ENCODE measurements at regions not wholly inside any gene's neighbourhood (a gene's known extent, or its start where the extent isn't known, plus 50 kb on each side); places are given as distances from the start of the nearest gene placed in this dataset.

DNA sequence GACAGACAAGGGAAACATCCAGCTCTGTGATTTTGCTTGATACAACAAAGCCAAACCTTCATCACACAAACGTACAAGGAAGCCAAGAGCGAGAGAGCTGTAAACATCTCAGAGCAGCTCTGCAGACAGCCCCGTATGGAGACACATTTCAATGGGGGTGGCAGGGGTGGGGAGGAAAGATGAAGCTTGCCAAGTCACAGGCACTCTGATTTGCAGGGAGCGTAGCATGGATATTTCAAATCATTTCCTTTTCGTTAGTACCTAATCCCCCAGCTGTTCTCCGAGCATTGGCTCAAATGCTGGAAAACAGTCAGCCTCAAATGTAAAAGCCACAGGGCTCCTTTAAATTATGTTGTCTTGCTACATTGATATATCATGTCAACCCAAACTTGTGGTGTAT is 458.9 kb upstream of the CADM1 start:
- H3K4me1 ChIP-seq = peaks cover 0 to 27% (median 0%) of the 10 kb centered on the region in 3 donors
- TF ChIP-seq POLR2A (IDR thresholded peaks at IDR 0.05) = no peak
- peaks cover 0 to 33% (median 0%) of the 10 kb centered on the region in 4 donors for H3K27me3 ChIP-seq
- WGBS, 2 donors = 40 to 61% methylated on average over 6 of the region's 6 CpGs
- no peaks in the 10 kb centered on the region for H3K36me3 ChIP-seq
- peak overlapping the region in 1 of 4 donors; percentile 10 for H3K4me3 ChIP-seq
- DNase-seq = no peak
- intact Hi-C loops (cut with DNase I) = no loop called here
- H3K27ac ChIP-seq = peak overlapping the region in 1 of 4 donors; percentile 1
- no peaks in the 10 kb centered on the region for H3K9me3 ChIP-seq

DNA sequence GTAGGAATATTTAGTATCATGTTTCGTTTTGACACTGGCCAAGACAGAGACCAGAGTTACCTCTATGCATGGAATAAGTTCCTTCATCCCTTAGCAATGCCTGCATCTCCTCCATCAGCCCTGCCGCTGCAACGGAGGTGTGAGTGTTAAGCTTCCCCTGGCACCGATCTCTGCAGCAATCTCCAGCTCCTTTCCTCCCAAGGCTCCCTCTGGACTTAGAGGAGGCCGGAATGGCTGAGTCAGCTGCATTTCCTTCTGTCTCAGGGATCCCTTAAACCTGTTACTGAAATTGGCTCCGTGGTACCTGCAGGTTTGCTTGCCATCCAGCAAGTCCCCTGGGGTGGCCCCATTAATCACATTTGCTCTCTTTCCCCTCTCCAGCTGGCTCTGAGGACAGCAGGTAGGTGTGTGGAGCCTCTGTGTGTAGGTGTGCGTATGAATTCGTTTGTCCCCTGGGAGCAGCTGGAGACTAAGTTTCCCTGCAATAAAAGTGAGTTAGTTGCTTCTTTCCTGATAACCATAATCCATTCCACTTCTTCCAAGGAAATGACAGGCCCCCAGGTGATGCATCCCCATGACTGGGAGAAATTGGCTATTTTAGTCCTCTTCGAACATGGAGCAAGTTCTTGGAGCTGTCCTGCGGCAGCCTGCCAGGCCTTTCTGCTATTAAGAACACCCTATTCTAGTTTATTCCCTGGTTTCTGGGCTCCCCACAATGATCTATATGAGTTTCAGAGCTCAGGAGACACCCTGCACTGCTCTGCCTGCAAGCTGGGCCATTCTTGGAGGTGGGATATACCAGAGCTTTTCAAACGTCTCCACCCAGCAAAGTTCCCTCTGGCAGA is 457.2 kb upstream of the CADM1 start:
- 43 to 45% methylated on average over 10 to 11 of the region's 11 CpGs for WGBS, 2 donors
- TF ChIP-seq, protein P1, sequence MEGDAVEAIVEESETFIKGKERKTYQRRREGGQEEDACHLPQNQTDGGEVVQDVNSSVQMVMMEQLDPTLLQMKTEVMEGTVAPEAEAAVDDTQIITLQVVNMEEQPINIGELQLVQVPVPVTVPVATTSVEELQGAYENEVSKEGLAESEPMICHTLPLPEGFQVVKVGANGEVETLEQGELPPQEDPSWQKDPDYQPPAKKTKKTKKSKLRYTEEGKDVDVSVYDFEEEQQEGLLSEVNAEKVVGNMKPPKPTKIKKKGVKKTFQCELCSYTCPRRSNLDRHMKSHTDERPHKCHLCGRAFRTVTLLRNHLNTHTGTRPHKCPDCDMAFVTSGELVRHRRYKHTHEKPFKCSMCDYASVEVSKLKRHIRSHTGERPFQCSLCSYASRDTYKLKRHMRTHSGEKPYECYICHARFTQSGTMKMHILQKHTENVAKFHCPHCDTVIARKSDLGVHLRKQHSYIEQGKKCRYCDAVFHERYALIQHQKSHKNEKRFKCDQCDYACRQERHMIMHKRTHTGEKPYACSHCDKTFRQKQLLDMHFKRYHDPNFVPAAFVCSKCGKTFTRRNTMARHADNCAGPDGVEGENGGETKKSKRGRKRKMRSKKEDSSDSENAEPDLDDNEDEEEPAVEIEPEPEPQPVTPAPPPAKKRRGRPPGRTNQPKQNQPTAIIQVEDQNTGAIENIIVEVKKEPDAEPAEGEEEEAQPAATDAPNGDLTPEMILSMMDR (IDR thresholded peaks at IDR 0.05) = no peak
- no peaks in the 10 kb centered on the region for H3K36me3 ChIP-seq
- no peak overlapping the region for H3K4me3 ChIP-seq
- no peak overlapping the region for H3K27ac ChIP-seq
- H3K4me1 ChIP-seq = peaks cover 0 to 27% (median 0%) of the 10 kb centered on the region in 3 donors
- H3K27me3 ChIP-seq = peaks cover 0 to 28% (median 0%) of the 10 kb centered on the region in 4 donors
- H3K9me3 ChIP-seq = no peaks in the 10 kb centered on the region
- intact Hi-C loops (cut with DNase I) = no loop called here
- DNase-seq = no peak

DNA sequence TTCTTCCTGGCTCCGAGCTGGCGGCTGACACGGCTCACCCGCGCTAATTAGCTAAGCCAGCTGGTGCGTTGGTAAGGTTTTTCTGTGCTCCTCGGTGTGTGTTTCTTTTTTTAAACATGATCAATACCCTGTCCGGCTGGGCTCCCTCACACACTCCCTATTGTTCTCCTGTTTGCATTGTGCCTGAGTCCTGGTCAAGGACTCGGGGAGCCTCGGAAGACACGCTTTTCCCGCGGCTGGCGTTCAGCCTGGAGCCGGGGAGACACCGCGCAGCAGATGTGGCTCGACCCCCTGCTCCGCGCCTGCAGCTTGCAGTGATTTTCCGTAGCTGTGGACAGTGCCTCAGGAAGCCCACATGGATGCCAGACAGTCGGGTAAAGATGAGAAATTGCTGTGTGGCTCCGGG is 454.9 kb upstream of the CADM1 start:
- Histone ChIP-seq H3K36me3 (no peaks in the 10 kb centered on the region), H3K4me3 (no peak overlapping the region), H3K27ac (no peak overlapping the region), H3K9me3 (no peaks in the 10 kb centered on the region), H3K4me1 (peaks cover 0 to 27% (median 0%) of the 10 kb centered on the region in 3 donors), H3K27me3 (peaks cover 0 to 31% (median 0%) of the 10 kb centered on the region in 4 donors)
- intact Hi-C loops (cut with DNase I) = no loop called here
- 61 to 65% methylated on average over 13 to 21 of the region's 23 CpGs for WGBS, 2 donors
- no peak for TF ChIP-seq POLR2A (IDR thresholded peaks at IDR 0.05)
- TF ChIP-seq, protein P1 (IDR thresholded peaks at IDR 0.05) = no peak
- no peak for DNase-seq

DNA sequence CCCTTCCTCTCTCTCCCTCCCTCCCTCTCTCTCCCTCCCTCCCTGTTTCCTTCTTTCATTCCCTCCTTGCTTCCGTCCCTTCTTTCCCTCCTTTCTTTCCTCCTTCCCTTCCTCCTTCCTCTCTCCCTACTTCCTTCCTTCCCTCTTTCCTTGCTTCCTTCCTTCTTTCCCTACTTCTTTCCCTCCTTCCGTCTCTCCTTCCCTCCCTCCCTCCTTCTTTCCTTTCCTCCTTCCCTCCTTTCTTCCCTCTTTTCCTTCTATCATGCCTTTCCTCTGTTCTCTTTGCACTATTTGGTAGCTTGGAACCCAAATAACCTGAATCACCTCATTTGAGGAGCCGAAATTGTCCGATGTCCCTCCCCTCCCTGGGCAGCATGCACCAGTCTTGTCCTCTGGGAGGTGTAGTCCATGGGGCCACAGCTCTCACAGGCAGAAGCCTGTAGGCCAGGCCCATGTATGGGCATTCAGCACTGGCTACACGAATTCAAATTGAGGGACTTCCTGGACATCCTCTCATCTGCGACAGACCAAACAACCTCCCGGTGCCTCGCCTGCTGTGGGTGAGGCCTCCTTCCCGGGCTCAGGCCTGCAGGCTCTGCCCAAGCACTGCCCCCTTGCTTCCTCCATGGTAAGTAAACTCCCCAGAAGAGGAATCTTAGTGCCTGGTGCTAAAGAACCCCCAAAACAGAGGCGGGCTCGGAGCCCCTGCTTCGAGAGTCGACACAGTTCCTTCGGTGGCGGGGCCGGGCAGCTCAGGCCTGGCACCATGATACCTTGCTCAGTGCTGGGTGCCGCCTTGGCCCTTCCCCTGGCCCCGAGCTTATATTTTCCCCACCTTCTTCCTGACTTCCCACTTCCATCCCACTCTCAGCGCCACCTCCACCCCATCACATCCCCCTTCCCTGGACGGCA is 454.1 kb upstream of the CADM1 start:
- DNase-seq = no peak
- 72 to 80% methylated on average over 7 to 16 of the region's 20 CpGs for WGBS, 2 donors
- no peak for TF ChIP-seq POLR2A (IDR thresholded peaks at IDR 0.05)
- TF ChIP-seq, protein P1 (IDR thresholded peaks at IDR 0.05) = no peak
- Histone ChIP-seq H3K36me3 (no peaks in the 10 kb centered on the region), H3K27ac (no peak overlapping the region), H3K4me3 (no peak overlapping the region), H3K9me3 (no peaks in the 10 kb centered on the region), H3K27me3 (peaks cover 0 to 37% (median 0%) of the 10 kb centered on the region in 4 donors), H3K4me1 (peaks cover 0 to 20% (median 0%) of the 10 kb centered on the region in 3 donors)
- intact Hi-C loops (cut with DNase I) = no loop called here

DNA sequence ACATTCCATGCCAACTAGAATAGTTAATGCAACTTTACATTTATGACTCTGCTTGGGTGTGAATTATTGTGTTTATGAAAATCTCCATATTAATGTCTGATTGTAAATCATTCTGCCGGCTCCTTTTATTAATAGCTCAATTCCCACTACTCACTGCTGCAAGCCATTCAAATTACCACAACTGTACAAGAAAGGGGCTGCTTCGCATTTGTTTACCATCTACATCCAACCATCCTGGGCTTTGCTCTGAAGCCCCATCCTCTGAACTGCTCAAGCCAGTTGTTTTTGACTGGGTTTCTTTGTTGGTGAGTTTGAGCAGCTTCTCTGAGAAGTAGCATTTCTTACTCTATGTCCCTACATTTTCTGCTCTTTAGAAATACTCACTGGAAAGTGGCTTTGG is 451.6 kb upstream of the CADM1 start:
- no peak for DNase-seq
- Histone ChIP-seq H3K4me1 (peaks cover 0 to 3% (median 0%) of the 10 kb centered on the region in 3 donors), H3K4me3 (no peak overlapping the region), H3K36me3 (no peaks in the 10 kb centered on the region), H3K27ac (no peak overlapping the region), H3K9me3 (peaks cover 0 to 9% (median 5%) of the 10 kb centered on the region in 3 donors), H3K27me3 (peaks cover 0 to 25% (median 0%) of the 10 kb centered on the region in 4 donors)
- WGBS, 2 donors = 61 to 86% methylated on average over 2 of the region's 2 CpGs
- intact Hi-C loops (cut with DNase I) = no loop called here
- no peak for TF ChIP-seq POLR2A (IDR thresholded peaks at IDR 0.05)
- TF ChIP-seq, protein P1 (IDR thresholded peaks at IDR 0.05) = no peak

All from esophagus squamous epithelium (tissue), 5 donors.